ENCODE measurements at regions not wholly inside any gene's neighbourhood (a gene's known extent, or its start where the extent isn't known, plus 50 kb on each side); places are given as distances from the start of the nearest gene placed in this dataset.

DNA sequence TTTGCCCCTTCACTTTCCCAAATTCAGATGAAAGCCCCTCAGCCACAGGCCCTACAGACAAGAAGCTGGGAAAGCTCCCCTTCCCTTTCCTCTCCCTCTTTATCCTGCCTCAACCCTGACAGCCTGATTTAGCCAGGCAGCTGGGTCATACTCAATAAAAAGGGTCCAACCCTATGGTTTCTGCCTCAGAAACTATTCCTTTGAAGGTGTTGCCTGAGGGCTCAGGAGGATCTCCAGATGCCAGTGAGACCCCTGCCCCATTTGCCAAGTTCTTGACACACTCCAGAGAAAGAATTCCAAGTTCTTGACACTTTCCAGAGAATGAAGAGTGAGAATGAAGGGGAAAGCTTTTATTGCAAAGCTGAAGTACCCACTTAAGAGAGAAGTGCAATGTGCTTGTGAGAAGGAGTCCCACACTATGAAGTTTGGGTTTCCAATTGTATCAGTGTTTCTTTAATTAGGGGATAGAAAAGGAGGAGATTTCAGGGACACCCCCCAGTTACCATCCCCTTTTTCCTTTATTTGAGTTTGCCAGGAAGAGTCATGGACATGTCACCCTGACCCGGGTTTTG lies 576.2 kb downstream of the METTL4 start:
- no peak for DNase-seq

GRCh38 chr18:1998121-1998520 lies 573.2 kb downstream of the METTL4 start:
- no peak for DNase-seq

GRCh38 chr18:1999387-1999786 lies 571.9 kb downstream of the METTL4 start:
- DNase-seq, result no peak

DNA sequence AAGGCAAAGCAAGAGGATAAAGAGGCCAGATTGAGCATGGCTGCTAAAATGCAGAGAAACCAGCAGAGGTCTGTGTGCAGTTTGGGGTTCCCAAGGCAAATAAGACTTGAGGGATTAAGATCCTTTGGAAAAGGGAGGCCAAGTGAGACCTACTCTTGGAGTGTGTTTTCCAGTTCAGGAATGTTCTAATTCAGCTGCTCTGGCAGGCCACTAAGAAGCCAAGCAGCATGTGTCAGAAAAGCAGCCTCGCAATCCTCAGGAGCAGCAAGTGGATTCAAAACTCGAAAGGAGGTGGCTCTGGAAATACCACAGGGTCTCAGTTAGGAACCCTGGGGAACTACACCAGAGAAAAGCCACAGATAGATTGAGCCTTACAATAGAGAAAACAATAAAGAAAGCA lies 569.2 kb downstream of the METTL4 start:
- no peak for DNase-seq

GRCh38 chr18:2002604-2003003 lies 568.7 kb downstream of the METTL4 start:
- DNase-seq, result no peak

DNA sequence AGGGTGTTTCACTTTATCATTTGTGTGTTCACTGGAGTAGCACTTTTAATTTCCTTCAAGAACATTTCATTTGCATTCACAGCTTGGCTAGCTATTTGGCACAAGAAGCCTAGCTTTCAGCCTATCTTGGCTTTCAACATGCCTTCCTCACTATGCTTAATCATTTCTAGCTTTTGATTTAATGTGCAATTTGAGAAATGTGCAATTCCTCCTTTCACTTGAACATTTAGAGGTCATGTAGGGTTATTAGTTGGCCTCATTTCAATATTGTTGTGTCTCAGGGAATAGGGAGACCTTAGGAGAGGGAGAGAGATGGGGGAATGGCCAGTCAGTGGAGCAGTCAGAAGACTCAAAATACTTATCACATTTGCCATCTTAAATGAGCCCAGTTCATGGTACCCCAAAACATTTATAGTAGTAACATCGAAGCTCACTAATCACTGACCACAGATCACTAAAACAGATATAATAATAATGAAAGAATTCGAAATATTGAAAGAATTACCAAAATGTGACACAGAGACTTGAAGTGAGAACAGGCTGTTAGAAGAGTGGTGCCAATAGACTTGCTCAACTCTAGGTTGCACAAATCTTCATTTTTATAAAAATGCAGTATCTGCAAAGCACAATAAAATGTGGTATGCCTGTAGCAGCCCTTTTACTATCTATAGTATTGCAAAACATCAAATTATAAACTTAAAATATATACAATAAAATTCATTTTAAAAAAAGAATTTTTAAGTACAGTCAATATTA lies 561.2 kb downstream of the METTL4 start:
- no peak for DNase-seq

GRCh38 chr18:2027016-2027415 lies 544.3 kb downstream of the METTL4 start:
- no peak for DNase-seq

DNA sequence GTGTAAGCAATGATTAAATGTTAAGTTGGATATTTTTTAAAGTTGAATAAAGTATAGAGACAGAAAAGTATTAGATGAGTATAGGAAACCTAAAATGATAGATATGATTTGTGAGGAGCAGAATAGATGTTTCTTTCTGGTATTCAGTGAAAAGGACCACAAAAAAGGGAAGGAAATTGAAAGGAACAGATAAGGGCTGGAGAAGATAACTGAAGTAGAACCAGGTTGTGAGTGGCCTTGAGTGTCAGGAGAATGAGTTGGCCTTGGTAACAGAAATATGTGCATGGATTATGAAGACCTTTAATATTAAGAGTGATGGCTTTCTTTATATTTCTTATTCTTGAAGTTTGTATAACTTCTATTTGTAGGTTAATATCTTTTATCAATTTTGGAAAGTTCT lies 543.5 kb downstream of the METTL4 start:
- no peak for DNase-seq

GRCh38 chr18:2028986-2029385 lies 542.3 kb downstream of the METTL4 start:
- DNase-seq, result no peak

DNA sequence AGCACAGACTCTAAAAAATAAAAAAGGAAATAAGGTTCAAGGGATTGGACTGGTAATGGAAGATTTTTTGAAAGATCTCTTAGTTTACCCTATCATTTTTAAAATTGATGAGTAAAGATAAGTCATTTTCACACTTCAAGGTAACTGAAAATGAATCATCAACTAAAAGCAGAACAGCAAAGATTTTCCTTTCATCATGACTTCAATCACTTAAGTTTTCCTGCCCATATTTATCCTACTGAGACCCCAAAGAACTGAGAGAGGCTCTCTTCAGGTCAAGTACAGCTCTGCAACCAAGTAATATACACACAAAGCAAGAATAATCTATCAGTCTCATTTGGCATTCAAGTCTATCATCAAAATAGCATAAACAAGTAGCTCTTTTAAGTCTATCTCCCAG lies 540.7 kb downstream of the METTL4 start:
- DNase-seq, result no peak

GRCh38 chr18:2032036-2032435 lies 539.3 kb downstream of the METTL4 start:
- DNase-seq, result no peak

DNA sequence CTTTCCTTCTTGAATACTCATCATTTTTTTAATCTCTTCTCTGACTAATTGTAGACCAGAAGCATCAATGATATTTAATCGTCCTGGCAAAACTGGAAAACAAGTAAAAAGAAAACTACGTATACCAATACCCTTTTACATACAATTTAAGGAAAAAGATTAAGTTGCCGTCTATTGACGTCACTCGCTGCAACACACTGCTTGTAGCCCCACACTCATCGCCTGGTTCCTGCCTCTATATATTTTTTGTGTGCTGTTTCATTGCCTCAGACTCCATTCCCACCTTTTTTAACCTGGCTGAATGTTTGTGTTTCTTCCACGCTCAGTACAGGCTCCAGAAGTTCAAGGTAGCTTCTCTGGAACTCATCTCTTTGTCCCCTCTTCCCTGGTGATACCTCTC lies 536.2 kb downstream of the METTL4 start:
- no peak for DNase-seq

DNA sequence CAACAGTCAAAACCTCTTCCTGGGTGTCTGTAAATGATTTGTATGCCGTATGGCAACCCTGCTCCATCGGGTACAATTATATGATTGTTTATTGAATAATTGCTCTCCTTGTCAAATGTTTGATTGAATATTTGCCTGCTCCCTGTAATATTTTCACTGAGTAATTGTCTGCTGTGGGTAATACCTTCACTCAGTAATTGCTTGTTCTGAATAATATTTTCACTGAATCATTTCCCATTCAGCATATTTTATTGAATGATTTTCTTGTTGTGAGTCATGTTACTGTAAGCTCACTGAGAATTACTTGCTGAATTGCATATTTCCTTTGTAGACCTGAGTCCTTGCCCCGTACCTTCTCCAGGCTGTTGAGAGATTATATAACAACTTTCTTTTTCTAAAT lies 535.2 kb downstream of the METTL4 start:
- DNase-seq, result no peak

DNA sequence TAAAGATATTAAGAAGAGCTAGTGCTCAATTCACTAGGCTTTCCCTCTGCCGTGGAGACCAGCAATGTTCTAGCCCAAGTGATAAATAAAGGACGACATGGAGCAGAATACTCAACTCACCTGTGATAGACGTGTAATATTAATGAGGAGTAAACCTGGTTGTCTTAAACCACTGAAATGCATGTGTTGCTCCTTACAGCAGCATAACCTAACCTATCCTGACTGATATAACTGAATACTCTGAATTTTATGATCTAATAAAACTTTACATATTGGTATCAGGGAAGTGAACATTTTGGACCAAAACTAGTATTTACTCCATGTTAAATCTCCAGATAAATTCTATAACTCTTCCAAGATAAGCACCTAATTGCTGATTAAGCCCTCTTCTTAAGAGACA lies 531.0 kb downstream of the METTL4 start:
- DNase-seq, result no peak

- DNase-seq, result no peak
These were observed 521.3 kb downstream of the METTL4 start for GRCh38 chr18:2049986-2050385.

DNA sequence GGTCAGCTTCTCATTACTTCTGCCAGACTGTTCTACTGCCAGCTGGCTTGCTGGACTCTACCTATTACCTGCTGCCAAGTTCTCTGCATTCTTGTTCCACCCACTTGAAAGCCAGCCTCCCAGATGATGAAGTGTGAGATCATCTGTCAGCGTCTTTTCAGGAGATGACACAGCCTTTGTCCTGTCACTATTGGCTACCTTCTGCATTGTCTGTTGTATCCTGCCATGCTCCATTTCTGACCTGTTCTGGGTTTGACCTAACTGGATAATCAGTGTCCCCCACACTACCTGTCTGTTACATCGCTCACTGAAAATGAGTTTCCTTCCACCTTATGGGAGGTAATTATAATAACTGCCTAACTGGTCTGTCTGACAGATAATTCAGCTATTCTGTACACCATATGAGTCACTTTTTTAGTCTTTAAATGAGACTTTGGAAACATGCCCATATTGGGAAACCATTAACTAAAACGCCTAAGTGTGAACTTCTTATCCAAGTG lies 520.6 kb downstream of the METTL4 start:
- DNase-seq, result no peak

DNA sequence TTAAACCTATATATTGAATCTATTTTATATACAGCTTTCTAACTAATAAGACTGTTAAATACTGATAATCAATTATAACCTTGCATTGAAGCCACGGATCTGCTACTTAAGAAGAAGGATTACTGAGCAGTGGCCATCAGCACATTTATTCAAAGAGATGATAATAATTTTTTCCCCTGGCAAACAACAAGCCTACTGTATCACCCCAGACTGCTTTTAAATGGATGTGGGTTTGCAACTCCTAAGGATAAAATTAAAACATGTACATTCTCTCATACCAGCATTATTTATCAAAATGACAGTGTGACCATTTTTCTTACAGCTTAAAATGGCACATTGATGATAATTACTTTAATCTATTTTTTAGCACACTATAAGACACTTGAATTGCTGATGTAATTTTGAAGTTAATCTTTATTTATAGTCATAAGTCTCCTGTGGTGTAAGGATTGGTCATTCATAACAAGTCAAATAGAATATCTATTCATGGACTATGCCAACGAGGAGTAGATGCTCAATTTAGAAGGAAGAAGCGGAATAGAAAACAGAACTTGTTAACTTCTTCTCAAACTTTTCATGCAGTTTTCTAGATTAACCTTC lies 517.7 kb downstream of the METTL4 start:
- DNase-seq, result no peak

- no peak for DNase-seq
These were observed 512.0 kb downstream of the METTL4 start for GRCh38 chr18:2059336-2059735.

DNA sequence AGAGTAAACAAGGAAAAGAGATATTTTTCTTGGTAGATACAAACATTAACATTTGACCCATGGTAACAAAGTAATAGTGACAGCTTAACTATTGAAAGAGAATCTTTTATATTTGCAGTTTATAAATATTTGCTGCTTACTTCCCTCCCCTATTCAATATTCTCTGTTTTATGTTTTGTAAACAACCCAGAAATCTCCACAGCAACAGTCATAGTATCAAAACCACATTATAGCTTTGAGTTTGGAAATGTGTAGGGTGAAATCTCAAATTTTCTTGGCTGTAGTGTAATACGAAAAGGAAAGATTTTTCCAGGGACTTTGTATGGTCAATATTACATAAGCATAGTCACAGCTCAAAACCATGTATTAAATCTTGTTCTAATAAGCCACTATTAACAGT lies 511.2 kb downstream of the METTL4 start:
- DNase-seq, result no peak

DNA sequence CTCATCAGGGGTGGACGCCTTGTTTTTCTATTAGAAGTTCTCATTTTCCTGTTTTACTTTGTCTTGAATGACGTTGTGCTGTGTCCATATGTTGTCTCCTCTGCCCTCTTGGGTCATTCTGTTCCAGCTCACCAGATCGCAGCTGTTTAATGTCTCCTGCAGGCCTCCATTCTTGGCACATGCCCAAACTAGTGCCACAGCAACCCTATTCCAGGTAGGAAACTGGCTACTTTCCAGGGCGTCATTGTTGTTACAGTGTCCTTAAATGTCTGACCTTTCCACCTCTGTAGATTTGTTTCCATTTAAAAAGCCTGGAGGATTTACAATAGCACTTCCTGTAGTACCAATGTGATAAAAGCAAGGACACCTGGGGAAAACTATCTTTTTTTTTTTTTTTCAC lies 500.7 kb downstream of the METTL4 start:
- peak; percentile 85 for DNase-seq

GRCh38 chr18:2075499-2075898 lies 495.8 kb downstream of the METTL4 start:
- no peak for DNase-seq

DNA sequence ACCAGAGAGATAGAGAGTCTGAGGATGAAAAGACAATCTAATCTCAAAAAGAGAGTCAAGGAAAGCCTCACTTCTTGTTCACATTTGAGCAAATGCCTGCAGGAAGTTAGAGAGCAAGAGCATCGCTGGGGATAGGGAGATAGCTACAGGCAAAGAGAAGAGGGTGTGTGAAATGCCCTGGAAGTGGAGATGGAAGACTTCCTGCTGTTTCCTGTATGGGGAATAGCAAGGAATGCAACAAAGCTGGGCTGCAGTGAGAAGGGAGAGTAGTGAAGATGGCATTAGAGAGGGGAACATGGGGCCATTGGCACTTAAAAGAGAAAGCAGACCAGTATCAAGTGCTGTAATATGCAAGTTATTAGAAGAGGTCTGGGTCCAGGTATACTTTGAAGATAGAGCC lies 488.6 kb downstream of the METTL4 start:
- DNase-seq, result no peak

GRCh38 chr18:2083691-2084090 lies 487.6 kb downstream of the METTL4 start:
- DNase-seq, result no peak

DNA sequence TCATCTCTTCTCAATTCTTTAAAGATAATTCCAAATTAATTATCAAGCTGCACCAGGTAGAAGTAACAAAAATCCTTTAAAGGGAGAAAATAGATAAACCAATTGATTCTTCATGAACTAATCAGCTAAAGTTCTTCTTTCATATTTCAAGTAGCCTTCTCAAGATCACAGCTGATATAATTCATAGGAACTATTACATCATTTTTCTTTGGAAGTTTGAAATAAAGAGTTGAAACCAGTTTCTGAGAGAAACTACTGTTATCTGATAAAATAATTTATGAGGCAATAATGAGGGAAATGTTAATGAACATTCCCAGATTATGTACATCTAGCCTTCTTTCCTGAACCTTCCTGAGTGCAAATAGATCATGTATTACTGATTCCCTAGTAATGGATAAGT lies 484.9 kb downstream of the METTL4 start:
- DNase-seq, result no peak
